GM18873 (cell line): ENCODE measurements at regions not wholly inside any gene's neighbourhood (a gene's known extent, or its start where the extent isn't known, plus 50 kb on each side); places are given as distances from the start of the nearest gene placed in this dataset.
"Not testable (repeated sequence)": the region's sequence is repeated elsewhere in the genome, so short reads cannot be mapped to it uniquely, and the experiment has no call there.

ENCODE experiments used
- ATAC-seq: cut with Tn5 transposase; IDR thresholded peaks from one replicate; pipeline ENCODE4 v1.9.1; 2021; ENCODE audit warnings: mild to moderate bottlenecking, moderate library complexity, moderate number of reproducible peaks; ENCODE audit not compliant: unreplicated experiment, low FRiP score

DNA sequence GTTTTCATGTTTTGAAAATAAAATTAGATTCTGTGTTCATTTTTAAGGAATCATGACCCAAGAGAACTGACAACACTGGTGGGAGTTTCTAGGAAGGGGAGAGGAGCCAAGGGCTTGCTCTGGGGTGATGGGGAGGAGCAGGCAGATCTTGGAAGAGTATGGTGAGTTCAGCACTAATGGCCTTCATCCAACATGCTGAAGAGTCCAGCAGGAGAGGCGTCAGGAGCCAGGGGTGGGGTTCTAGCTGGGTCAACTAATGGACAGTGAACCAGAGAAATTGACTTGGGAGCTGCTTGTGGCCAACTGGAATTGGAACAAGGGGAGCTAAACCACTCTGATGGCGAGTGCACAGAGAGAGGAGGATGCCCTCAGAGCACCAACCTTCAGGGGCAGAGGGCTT lies 107.1 kb downstream of the MRPL14 start:
- no peak for ATAC-seq

- ATAC-seq = not testable (repeated sequence)
Observed at GRCh38 chr6:44017307-44017706, 109.9 kb downstream of the MRPL14 start.

GRCh38 chr6:44016131-44016870 lies 111.0 kb downstream of the MRPL14 start:
- ATAC-seq = no peak

- ATAC-seq = no peak
Observed at GRCh38 chr6:44012078-44012493, 115.2 kb downstream of the MRPL14 start.

- no peak for ATAC-seq
Observed at GRCh38 chr6:44011350-44011920, 115.8 kb downstream of the MRPL14 start.

- no peak for ATAC-seq
Observed at GRCh38 chr6:44010411-44011349, 116.6 kb downstream of the MRPL14 start.

- ATAC-seq = no peak
Observed at GRCh38 chr6:44009425-44010321, 117.6 kb downstream of the MRPL14 start.

DNA sequence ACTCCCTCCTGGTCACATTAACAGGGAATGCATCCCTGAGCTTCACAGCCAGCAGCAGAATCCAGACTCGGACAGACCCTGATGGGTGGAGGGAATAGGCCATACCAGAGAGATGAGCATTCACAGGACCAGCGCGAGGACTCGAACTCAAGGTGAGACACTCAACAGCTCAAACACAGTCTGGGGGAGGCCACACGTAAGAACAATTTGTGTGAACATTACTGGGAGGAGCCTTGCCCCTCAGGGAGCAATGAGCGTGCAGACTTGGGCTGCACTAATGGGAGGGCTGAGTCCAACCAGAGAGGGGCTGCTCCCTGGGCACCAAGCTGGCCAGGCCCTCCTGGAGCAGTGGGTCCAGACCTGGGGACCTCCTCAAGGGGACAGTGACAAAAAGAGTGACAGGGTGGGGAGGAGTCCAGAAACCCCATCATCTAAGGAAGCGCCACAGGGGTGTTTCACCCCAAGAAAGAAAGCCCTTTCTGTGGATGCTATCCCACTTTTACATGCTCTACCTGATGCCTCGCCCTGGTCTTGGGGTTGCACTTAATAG lies 118.4 kb downstream of the MRPL14 start:
- no peak for ATAC-seq

GRCh38 chr6:44007818-44008621 lies 119.2 kb downstream of the MRPL14 start:
- ATAC-seq = no peak

DNA sequence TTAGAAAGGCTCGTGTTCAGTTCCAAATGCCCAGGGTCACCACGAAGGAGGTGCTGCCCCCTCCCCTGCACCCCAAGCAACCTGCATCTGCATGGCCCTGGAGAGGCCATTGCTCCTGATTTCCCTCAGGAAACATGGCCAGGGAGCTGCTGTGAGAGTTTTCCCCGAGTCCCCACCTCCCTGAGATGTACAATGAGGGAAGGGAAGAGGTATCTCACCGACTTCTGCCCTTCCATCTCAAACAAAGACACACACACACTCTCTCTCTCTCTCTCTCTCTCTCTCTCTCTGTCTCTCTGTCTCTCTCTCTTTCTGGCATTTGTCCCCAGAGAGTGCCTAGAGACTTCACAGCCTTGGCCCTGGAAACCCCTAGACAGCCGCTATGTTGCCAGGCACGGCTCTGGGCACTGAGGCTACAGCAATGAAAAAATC lies 120.4 kb downstream of the MRPL14 start:
- ATAC-seq = no peak

DNA sequence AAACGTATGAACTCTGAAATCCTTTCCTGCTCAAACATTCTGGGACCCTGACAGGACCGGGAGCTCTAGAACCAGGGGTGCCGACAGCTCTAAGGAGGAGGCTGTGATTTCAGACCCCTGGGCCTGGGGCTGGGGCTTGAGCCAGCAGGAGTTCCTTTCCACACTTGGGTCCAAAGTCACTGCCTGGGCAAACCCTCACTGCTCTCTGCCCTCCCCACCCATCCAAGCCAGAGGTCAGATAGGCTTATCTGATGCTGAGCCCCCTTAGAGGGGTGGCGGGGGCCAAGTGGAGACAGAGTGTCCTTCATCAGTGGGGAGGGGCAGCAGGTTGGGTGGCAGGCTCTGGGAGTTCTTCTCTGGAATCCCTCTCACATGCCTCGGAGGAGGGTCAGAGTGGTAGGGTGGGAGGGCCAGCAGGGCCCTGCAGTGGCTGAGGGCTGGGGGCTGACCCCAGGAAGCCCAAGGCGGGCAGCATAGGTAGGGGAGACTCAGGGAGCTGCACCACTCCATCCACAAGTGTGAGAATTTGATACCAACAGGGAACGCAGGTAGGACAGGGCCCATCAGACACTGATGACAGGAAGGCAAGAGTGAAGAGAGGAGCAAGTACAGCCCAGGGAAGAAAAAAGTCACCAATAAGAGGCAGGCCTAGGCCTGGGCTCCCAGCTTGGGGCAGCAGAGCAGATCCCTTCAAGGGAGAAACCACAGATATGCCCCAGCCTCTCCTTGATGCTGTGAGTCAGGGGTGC lies 121.0 kb downstream of the MRPL14 start:
- ATAC-seq = no peak

- ATAC-seq = no peak
Observed at GRCh38 chr6:44005507-44005903, 121.7 kb downstream of the MRPL14 start.

DNA sequence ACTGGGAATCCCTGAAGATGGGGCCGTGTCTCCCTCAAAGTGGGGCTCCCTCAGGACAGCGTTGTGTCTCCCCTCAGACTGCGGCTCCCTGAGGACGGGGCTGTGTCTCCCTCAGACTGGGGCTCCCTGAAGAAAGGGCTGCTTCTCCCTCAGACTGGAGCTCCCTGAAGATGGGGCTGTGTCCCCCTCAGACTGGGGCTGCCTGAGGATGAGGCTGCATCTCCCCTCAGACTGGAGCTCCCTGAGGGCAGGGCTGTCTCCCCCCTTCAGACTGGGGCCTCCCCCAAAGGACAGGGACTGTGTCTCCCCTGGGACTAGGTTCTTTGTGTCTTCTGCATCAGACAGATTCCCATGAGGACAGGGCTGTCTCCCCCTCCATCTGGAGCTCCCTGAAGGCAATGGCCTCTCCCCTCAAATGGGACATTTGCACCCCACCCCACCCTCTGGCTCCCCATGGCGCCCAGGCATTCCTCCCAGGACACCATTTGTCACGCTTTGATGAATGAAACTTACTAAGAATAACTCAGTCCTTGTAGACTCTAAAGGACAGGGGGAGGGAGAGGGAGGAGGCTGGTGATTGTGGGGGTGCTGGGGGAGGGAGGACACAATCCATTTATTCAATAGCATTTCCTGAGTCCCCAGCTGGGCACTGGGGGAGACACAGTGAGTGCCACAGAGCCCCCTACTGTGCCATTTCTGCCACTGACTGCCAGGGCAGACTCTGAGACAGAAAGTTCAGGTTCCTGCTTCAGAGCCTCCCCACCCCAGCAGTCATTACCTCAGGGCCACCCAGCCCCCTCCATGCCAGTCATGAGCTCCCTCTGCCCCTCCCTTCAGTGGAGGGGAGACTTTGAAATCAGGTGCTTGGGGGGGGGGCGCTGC lies 122.4 kb downstream of the MRPL14 start:
- no peak for ATAC-seq

DNA sequence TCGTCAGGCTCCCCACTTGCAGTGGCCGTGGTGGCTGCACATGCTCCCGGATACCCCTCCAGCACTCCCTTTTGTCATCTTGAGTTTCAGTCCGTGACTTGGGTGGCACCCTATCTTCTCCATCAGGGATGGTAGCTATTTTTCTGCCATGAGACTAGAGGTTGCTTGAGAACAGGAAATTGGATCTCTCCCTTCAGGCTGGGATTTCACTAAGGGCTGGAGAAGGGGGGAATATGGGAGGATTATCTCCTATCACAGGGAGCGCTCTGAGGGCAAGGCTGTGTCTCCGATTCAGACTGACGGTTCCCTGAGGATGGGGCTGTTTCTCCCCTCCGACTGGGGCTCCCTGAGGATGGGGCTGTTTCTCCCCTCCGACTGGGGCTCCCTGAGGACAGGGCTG lies 123.1 kb downstream of the MRPL14 start:
- no peak for ATAC-seq

DNA sequence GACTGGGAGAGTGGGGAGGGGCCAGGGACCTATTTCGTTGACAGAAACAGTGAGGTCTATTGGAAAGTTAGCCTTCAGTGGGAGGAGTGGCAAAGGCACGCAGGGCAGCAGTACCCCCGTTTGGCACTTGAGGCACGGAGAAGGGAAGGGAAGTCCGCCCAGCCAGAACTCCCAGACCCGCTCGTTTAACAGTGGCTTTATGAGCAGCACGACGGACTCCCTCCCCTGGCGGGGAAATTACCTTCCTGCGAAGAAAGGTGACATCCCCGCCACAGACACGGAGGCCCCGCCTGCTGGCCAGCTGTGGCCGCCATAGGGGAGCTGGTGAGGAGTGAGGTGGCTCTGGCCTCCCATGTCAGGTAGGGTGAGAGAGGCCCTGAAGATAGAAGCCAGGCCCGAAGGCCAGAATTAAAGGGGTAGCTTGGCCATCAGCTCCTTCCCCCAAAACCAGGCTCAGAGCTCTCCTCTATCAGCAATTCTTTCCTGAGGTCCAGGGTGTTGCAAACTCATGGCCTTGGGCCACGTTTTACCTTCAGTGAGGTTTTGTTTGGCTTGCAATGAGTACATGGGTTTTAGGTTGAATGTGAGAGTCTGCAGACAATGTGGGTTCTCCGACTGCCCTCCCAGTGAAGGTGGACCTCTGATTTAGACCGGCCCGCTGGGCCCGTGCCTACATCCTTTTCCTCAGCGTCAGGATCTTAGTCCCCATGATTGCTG lies 123.7 kb downstream of the MRPL14 start:
- no peak for ATAC-seq

- ATAC-seq = no peak
Observed at GRCh38 chr6:44002593-44003344, 124.5 kb downstream of the MRPL14 start.
